CD4-positive, alpha-beta T cell treated with Interleukin-6 for 4 hours (primary cell): ENCODE measurements at regions not wholly inside any gene's neighbourhood (a gene's known extent, or its start where the extent isn't known, plus 50 kb on each side); places are given as distances from the start of the nearest gene placed in this dataset.
"Not testable (repeated sequence)": the region's sequence is repeated elsewhere in the genome, so short reads cannot be mapped to it uniquely, and the experiment has no call there.

Source experiments
- DNase-seq: peaks from one replicate; pipeline ENCODE4 v3.0.0-alpha.2; 2020; ENCODE audit warnings: mixed read lengths

DNA sequence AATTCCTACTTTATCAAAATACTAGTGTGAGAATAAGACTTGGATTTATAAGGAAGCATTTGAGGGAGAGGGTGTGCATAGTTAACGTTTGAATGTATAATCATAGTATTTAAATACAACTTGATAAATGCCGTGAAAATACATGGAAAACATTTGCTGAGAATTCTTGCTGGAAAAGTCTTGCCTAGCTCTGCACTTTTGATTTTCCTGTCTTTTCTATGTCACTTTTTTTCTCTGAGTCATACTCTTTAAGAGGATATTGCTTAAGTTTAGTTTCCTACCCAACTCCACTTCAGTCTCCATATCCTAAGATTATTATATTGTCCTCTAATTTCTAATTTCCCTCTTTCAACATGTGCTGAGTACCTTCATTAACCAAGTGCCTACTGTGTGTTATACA is 616.6 kb upstream of the SEMA6A start:
- no peak for DNase-seq

DNA sequence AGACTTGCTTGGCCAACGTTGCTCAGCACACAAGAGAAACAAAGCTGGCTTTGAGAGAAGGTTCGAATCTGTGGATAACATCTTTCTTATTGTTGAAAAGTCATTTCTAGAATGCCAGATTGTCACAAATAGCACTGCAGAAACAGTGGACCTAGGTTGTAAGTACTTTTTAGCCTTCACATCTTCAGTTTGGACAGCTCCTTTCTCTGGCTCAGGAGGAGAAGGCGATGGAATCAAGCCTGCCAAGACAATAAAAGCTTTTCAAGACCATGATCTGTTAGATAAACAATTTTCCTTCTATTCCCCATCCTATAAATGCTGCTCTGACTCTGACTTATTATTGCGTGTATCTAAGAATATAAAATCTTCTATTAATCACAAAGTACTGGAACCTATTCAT is 615.2 kb upstream of the SEMA6A start:
- DNase-seq, result no peak

DNA sequence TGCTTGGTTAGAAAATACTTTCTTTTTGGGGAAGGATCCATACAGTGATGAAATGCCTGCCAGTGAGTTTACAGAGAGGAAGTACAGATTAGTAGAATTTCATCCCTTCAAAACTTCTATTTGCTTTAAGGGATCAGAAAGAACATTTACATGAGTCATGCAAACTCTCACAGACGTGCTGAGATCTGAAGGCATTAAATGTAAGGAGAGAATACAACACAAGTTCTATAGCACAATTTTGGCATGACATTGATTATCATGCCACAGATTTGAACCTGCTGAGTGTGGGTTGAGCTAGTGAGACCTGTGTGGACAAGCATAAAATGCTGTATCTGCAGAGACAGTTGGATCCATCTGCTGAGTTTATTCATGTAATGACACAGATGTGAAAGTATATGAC is 613.6 kb upstream of the SEMA6A start:
- DNase-seq, result no peak

- DNase-seq, result no peak
These were observed 612.1 kb upstream of the SEMA6A start for GRCh38 chr5:117186751-117187150.

GRCh38 chr5:117183326-117183725 is 608.7 kb upstream of the SEMA6A start:
- DNase-seq, result no peak

- DNase-seq, result no peak
These were observed 607.5 kb upstream of the SEMA6A start for GRCh38 chr5:117182104-117182503.

DNA sequence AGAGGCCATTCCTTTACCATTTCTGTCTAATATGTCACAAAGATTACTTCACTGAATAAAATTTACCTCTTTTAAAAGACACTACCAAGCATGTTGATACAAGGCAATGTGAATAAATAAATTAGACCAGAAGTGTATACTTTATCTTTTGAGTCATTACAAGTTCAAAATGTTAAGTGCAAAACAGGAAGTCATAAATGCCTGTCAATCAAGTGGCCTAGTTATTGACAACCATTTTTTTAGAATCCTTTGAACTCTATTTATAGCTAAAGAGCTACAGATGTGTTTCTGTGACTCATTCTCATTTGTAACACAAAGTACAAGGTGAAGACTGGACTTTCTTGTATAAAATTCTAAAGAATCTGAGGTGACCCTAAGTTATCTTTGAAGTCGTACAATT is 602.7 kb upstream of the SEMA6A start:
- DNase-seq, result no peak

DNA sequence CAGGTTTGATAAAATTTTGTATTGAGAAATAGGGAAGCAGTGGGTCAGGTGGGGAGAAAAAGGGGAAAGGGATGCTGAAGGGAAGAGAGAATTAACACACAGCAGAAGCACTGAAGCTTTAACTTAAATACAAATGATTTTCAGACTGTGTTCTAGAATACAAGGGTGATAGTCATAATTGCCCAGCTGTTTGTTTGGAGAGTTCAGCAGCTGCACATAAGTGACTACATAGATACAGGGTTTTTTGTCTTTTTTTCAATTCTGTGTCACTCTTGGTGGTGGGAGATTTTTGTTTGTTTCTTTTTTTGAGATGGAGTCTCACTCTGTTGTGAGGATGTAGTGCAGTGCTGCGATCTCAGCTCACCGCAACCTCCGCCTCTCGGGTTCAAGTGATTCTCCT is 590.4 kb upstream of the SEMA6A start:
- DNase-seq, result no peak

- DNase-seq, result no peak
These were observed 587.2 kb upstream of the SEMA6A start for GRCh38 chr5:117161718-117162335.

GRCh38 chr5:117160391-117160790 is 585.8 kb upstream of the SEMA6A start:
- no peak for DNase-seq

DNA sequence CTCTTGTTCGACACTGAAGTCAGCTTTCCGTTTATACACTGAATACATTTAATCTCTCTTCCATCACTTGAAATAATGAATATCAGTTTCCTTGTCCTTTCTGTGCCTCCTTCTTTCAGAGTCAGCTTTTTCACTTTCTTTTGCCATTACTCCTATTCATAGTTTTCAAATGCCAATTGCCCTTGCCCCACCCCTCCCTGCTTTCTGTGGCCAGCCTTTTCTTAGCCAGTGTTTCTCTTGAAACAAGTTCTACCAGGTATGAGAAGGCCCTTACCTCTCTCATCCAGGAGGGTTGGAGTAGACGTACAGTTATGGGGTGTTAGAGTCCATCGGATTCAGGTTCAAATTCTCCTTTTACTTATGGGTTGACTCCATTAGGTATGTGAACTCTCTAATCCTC is 574.7 kb upstream of the SEMA6A start:
- no peak for DNase-seq

DNA sequence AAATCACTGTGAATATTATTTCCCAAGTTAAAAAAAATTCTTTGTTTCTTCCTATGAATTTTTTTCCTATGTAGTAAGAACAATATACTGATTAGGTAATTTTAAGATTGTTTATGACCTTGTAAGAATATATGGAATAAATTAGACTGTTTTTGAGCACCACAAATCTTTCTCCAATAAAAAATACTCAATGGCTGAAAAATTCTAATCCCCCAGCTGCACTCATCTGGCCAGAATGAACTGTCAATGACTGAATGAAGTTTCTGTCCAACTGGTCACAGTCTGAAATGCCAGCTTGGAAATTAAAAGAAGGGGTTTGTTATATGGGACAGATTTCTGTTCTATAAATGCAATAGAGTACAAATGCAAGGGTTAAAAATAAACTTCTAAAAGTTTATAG is 569.5 kb upstream of the SEMA6A start:
- DNase-seq, result no peak

- DNase-seq, result no peak
These were observed 568.8 kb upstream of the SEMA6A start for GRCh38 chr5:117143406-117143805.

DNA sequence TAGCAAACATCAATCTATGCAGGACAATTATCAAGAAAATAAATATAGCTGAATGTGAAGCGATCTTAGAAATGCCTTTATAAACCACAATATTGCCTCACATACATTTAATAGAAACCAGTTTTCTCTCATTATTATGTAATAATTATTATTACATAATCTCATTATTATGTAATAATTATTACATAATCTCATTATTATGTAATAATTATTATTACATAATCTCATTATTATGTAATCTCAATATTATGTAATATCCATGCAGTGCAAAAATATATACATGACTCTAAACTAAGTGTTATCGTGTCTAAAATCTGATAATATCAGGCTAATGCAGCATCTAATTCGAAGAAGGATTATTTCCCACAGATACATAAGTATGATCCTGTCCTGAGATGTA is 563.9 kb upstream of the SEMA6A start:
- no peak for DNase-seq

- DNase-seq, result no peak
These were observed 561.2 kb upstream of the SEMA6A start for GRCh38 chr5:117135851-117136250.

DNA sequence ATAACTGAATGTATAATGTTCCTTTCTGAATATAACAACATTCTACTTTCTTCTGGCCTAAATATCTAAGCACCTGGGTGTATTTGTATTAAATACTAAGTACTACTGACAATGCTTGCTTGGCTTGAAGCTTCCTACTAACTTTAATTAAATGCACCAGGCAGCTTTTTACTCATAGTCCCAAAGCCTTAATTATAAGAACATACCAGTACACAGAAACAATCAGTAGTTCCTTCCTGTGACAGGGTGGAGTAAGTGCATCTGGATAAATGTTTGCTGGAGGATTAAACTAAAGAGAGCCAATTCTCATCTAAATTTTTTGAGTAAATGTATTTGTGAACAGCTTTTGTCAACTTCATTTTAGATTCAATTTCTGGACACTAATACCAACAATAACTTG is 558.6 kb upstream of the SEMA6A start:
- no peak for DNase-seq

DNA sequence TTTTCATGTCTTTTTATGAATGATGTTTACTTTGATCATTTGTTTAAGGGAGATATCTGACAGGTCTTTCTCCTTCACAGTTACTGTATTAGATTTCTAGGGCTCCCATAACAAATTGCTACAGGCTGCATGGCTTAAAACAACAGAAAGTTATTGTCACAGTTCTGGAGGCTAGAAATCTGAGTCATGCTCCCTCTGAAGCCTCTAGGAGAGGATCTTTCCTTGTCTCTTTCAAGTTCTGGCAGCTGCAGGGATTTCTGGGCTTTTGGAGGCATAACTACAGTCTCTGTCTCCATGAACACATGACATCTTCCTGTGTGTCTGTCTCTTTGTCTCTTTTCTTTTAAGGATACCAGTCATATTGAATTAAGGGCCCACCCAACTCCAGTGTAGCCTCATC is 557.3 kb upstream of the SEMA6A start:
- DNase-seq, result no peak

GRCh38 chr5:117131048-117131679 is 556.5 kb upstream of the SEMA6A start:
- no peak for DNase-seq

DNA sequence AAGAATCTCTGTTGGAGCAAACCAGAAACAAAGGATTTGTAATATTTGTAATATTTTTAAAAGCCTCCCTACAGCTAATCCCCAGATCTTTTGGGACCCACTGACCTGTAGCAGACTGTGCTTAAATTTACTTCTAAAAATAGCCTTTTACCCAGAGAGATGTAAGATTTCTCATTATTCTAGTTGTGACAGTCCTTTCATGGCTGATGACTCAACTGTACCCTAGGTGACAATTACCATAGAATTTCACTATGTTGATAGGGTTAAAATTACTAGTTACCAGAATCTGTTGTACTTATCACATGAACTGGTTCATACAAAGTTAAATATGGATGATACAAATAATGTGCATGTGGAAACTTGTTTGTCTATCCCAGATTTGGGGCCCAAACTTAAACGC is 543.9 kb upstream of the SEMA6A start:
- DNase-seq, result no peak

- DNase-seq, result not testable (repeated sequence)
These were observed 542.7 kb upstream of the SEMA6A start for GRCh38 chr5:117117314-117117713.

DNA sequence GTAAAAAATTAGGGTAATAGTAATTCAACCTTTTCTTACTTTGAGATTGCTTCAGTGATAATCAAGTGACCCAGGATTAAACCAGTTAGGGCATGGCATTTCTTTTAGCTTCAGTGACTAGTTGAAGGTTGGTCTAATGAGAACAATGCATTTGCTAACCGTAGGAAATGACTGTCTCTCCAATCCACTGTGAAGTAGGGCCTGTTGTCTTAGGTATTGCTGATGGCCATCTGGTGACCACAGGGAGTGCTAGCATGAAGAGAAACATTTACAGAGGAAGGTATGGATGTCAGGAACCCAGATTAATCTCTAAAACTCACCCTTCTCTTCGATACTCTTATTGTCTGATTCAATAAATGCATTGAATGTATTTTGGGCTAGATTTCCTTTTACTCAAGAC is 535.9 kb upstream of the SEMA6A start:
- no peak for DNase-seq

DNA sequence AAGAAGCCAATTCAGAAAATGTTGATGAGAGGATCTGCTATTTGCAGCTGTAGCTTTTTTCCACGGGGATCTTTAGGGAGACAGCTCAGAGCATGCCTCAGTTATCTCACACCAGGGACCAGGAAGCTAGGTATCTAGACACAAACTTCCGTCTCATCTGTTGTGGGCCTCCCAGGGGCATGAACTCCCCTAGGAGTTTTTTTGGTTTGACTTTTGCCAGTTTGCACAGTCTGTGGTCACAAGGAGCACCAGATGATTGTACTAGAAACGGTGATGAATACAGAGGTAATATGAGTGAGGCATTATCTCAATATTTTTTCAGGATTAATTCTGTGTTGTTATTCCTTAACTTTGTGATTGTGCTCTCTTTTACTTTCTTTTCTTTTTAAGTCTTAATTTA is 533.2 kb upstream of the SEMA6A start:
- no peak for DNase-seq

GRCh38 chr5:117103703-117104102 is 529.1 kb upstream of the SEMA6A start:
- no peak for DNase-seq

DNA sequence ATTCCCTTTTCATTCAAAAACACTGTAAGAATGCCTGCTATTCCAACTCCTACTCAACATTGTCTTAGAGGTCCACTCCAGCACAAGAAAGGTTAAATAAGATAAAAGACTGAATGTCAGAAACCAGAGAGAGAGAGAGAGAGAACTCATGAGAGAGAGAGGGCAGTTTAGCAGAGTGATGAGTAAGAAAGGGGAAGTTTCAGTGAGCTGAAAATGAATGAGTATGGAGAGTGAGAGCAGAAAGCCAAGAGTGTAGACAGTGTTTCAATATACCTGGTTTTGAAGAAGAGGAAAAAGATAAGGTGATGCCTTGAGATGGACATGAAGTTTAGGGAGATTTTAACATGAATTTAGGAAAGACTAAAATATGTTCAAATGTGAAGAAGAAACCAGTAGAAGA is 528.0 kb upstream of the SEMA6A start:
- no peak for DNase-seq

- DNase-seq, result no peak
These were observed 525.6 kb upstream of the SEMA6A start for GRCh38 chr5:117100176-117100575.
